GM21717 (cell line): ENCODE measurements at regions not wholly inside any gene's neighbourhood (a gene's known extent, or its start where the extent isn't known, plus 50 kb on each side); places are given as distances from the start of the nearest gene placed in this dataset.
"Not testable (repeated sequence)": the region's sequence is repeated elsewhere in the genome, so short reads cannot be mapped to it uniquely, and the experiment has no call there.

Experiments
- ATAC-seq: cut with Tn5 transposase; IDR thresholded peaks from one replicate; pipeline ENCODE4 v1.9.1; 2021; ENCODE audit warnings: mild to moderate bottlenecking, moderate library complexity; ENCODE audit not compliant: unreplicated experiment

GRCh38 chr4:33071535-33071934 is 2351.4 kb downstream of the PCDH7 start:
- no peak for ATAC-seq

GRCh38 chr4:33072298-33073089 is 2352.3 kb downstream of the PCDH7 start:
- ATAC-seq = no peak

- ATAC-seq = no peak
These were observed 2353.6 kb downstream of the PCDH7 start for GRCh38 chr4:33073811-33074210.

GRCh38 chr4:33078145-33078544 is 2358.0 kb downstream of the PCDH7 start:
- ATAC-seq = no peak

GRCh38 chr4:33080275-33080674 is 2360.1 kb downstream of the PCDH7 start:
- ATAC-seq = no peak

GRCh38 chr4:33085709-33086108 is 2365.5 kb downstream of the PCDH7 start:
- no peak for ATAC-seq

GRCh38 chr4:33086331-33086925 is 2366.3 kb downstream of the PCDH7 start:
- no peak for ATAC-seq

- no peak for ATAC-seq
These were observed 2368.5 kb downstream of the PCDH7 start for GRCh38 chr4:33088713-33089112.

- ATAC-seq = no peak
These were observed 2370.7 kb downstream of the PCDH7 start for GRCh38 chr4:33090910-33091309.

GRCh38 chr4:33091961-33092360 is 2371.8 kb downstream of the PCDH7 start:
- ATAC-seq = no peak

- peak; percentile 95 for ATAC-seq
These were observed 2384.1 kb downstream of the PCDH7 start for GRCh38 chr4:33104273-33104672.

- no peak for ATAC-seq
These were observed 2387.6 kb downstream of the PCDH7 start for GRCh38 chr4:33107814-33108213.

- ATAC-seq = no peak
These were observed 2390.9 kb downstream of the PCDH7 start for GRCh38 chr4:33111117-33111516.

GRCh38 chr4:33116871-33117270 is 2396.7 kb downstream of the PCDH7 start:
- no peak for ATAC-seq

- no peak for ATAC-seq
These were observed 2405.8 kb downstream of the PCDH7 start for GRCh38 chr4:33126002-33126401.

GRCh38 chr4:33130662-33131061 is 2410.5 kb downstream of the PCDH7 start:
- ATAC-seq = not testable (repeated sequence)

- no peak for ATAC-seq
These were observed 2413.6 kb downstream of the PCDH7 start for GRCh38 chr4:33133723-33134122.

GRCh38 chr4:33134366-33134765 is 2414.2 kb downstream of the PCDH7 start:
- no peak for ATAC-seq

GRCh38 chr4:33149658-33150524 is 2429.7 kb downstream of the PCDH7 start:
- no peak for ATAC-seq

- no peak for ATAC-seq
These were observed 2430.3 kb downstream of the PCDH7 start for GRCh38 chr4:33150525-33150910.

- ATAC-seq = no peak
These were observed 2440.0 kb downstream of the PCDH7 start for GRCh38 chr4:33160126-33160525.

- no peak for ATAC-seq
These were observed 2441.0 kb downstream of the PCDH7 start for GRCh38 chr4:33161202-33161601.
